ENCODE measurements at regions not wholly inside any gene's neighbourhood (a gene's known extent, or its start where the extent isn't known, plus 50 kb on each side); places are given as distances from the start of the nearest gene placed in this dataset.

DNA sequence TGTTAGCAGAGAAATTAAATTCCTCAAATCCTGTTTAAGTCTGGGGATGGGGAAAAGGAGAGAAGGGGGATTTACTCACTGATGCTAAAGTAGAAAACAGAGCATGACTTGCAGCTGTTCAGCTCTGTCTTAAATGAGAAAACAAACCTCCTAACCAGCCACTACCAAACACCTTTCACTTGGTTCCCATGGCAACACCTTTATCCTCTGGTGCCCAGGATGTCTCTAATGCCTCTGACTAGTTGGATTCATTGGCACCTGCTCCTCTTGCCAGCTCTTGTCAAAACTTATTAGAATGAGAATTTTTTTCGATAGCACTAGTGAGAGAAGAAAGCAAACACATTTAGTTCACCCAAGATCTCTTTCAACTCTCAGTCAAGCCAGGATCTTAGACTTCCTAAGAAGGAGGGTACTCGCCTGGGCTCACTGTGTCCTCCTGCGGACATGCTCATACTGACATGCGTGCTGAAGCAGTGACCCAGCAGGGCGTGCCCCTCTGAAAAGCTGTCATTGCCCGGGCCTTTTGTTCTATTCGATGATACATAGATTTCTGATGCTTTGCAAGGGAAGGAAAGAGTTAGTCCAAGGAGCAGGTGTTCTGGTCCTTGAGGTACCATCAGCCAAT is 656.0 kb upstream of the CELF4 start:
- TF ChIP-seq, protein P1, sequence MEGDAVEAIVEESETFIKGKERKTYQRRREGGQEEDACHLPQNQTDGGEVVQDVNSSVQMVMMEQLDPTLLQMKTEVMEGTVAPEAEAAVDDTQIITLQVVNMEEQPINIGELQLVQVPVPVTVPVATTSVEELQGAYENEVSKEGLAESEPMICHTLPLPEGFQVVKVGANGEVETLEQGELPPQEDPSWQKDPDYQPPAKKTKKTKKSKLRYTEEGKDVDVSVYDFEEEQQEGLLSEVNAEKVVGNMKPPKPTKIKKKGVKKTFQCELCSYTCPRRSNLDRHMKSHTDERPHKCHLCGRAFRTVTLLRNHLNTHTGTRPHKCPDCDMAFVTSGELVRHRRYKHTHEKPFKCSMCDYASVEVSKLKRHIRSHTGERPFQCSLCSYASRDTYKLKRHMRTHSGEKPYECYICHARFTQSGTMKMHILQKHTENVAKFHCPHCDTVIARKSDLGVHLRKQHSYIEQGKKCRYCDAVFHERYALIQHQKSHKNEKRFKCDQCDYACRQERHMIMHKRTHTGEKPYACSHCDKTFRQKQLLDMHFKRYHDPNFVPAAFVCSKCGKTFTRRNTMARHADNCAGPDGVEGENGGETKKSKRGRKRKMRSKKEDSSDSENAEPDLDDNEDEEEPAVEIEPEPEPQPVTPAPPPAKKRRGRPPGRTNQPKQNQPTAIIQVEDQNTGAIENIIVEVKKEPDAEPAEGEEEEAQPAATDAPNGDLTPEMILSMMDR (conservative IDR thresholded peaks at IDR 0.05 in 1 of 2, IDR thresholded peaks at IDR 0.05 in 1 of 2; ENCODE audit: extremely low read depth in 1 of 2, insufficient read depth in 1 of 2, low read depth in 1 of 2, low read length in 2 of 2) = no peak
- no peak for TF ChIP-seq EZH2 (IDR thresholded peaks at IDR 0.05; ENCODE audit: borderline replicate concordance, low read length)
